Liver (tissue), 8 donors: ENCODE measurements at regions not wholly inside any gene's neighbourhood (a gene's known extent, or its start where the extent isn't known, plus 50 kb on each side); places are given as distances from the start of the nearest gene placed in this dataset.

ENCODE experiments used
- DNase-seq: peaks from one replicate; pipeline ENCODE4 v3.0.0-alpha.2; 2017; ENCODE audit warnings: low spot score
- H3K27ac ChIP-seq, 2 donors: one replicate each; pipeline ENCODE4 v1.7.0; 2013; ENCODE audit warnings: inconsistent platforms in 2 of 2, low read length in 2 of 2, control low read depth in 1 of 2, low read depth in 1 of 2, mild to moderate bottlenecking in 1 of 2
- H3K27me3 ChIP-seq, 4 donors: one replicate each; pipeline versions ENCODE4 v1.6.1 to v1.7.0; 2013; ENCODE audit warnings: low read length in 3 of 4, inconsistent platforms in 1 of 4, mild to moderate bottlenecking in 1 of 4, moderate library complexity in 1 of 4; ENCODE audit not compliant: control insufficient read depth in 4 of 4, insufficient read depth in 4 of 4
- H3K36me3 ChIP-seq, 4 donors: one replicate each; pipeline versions ENCODE4 v1.6.1 to v1.7.0; 2013; ENCODE audit warnings: low read length in 3 of 4, mild to moderate bottlenecking in 3 of 4, low read depth in 1 of 4, moderate library complexity in 1 of 4; ENCODE audit not compliant: control insufficient read depth in 4 of 4, insufficient read depth in 3 of 4
- H3K4me1 ChIP-seq, 4 donors: one replicate each; pipeline versions ENCODE4 v1.6.1 to v1.7.0; 2013; ENCODE audit warnings: low read length in 3 of 4, mild to moderate bottlenecking in 3 of 4, moderate library complexity in 1 of 4; ENCODE audit not compliant: control insufficient read depth in 4 of 4, insufficient read depth in 4 of 4
- H3K4me3 ChIP-seq, 3 donors: one replicate each; pipeline versions ENCODE4 v1.6.1 to v1.7.0; 2013; ENCODE audit warnings: low read length in 3 of 3, control low read depth in 1 of 3, low read depth in 1 of 3, mild to moderate bottlenecking in 1 of 3
- H3K9ac ChIP-seq, 2 donors: one replicate each; pipeline ENCODE4 v1.7.0; 2013; ENCODE audit warnings: low read length in 2 of 2, mild to moderate bottlenecking in 2 of 2, moderate library complexity in 2 of 2, control low read depth in 1 of 2, low read depth in 1 of 2
- H3K9me3 ChIP-seq, 4 donors: one replicate each; pipeline versions ENCODE4 v1.6.1 to v1.7.0; 2013; ENCODE audit warnings: low read length in 3 of 4; ENCODE audit not compliant: control insufficient read depth in 4 of 4
- ATF3 ChIP-seq: IDR thresholded peaks from 2 replicates; pipeline ENCODE4 v1.6.1; 2016; ENCODE audit warnings: antibody characterized with exemption
- CTCF ChIP-seq: fragments of 150-350 bp; IDR thresholded peaks from 2 replicates; pipeline ENCODE4 v1.5.1; 2017; ENCODE audit warnings: improper control_type of control experiment, low read depth, low read length; ENCODE audit not compliant: missing input control
- EGR1 ChIP-seq, 2 donors: IDR thresholded peaks; 2 replicates each; pipeline ENCODE4 v1.6.1; 2016 to 2018; ENCODE audit warnings: antibody characterized with exemption in 2 of 2, low read depth in 2 of 2
- FOXA1 ChIP-seq: IDR thresholded peaks from 2 replicates; pipeline ENCODE4 v1.6.1; 2016; ENCODE audit warnings: antibody characterized with exemption
- FOXA2 ChIP-seq: IDR thresholded peaks from 2 replicates; pipeline ENCODE4 v1.6.1; 2016; ENCODE audit warnings: antibody characterized with exemption
- GABPA ChIP-seq, 2 donors: IDR thresholded peaks in 1 of 2; conservative IDR thresholded peaks in 1 of 2; 2 replicates each; pipeline ENCODE4 v1.6.1; 2016; ENCODE audit warnings: antibody characterized with exemption in 2 of 2, mild to moderate bottlenecking in 1 of 2, moderate library complexity in 1 of 2
- HNF4A ChIP-seq, 2 donors: conservative IDR thresholded peaks; 2 replicates each; pipeline ENCODE4 v1.6.1; 2016; ENCODE audit warnings: antibody characterized with exemption in 2 of 2, mild to moderate bottlenecking in 2 of 2
- HNF4G ChIP-seq: IDR thresholded peaks from 2 replicates; pipeline ENCODE4 v1.6.1; 2016; ENCODE audit warnings: antibody characterized with exemption
- JUND ChIP-seq, 2 donors: IDR thresholded peaks; 2 replicates each; pipeline ENCODE4 v1.6.1; 2016; ENCODE audit warnings: antibody characterized with exemption in 2 of 2
- MAX ChIP-seq: IDR thresholded peaks from 2 replicates; pipeline ENCODE4 v1.6.1; 2016; ENCODE audit warnings: antibody characterized with exemption
- NR2F2 ChIP-seq: IDR thresholded peaks from 2 replicates; pipeline ENCODE4 v1.6.1; 2016; ENCODE audit warnings: antibody characterized with exemption
- RAD21 ChIP-seq, 2 donors: IDR thresholded peaks; 2 replicates each; pipeline ENCODE4 v1.6.1; 2016; ENCODE audit warnings: antibody characterized with exemption in 2 of 2, mild to moderate bottlenecking in 2 of 2
- REST ChIP-seq: IDR thresholded peaks from 2 replicates; pipeline ENCODE4 v1.6.1; 2016; ENCODE audit warnings: antibody characterized with exemption, mild to moderate bottlenecking
- RXRA ChIP-seq, 2 donors: IDR thresholded peaks; 2 replicates each; pipeline ENCODE4 v1.6.1; 2017 to 2018; ENCODE audit warnings: antibody characterized with exemption in 2 of 2, mild to moderate bottlenecking in 1 of 2
- SP1 ChIP-seq: IDR thresholded peaks from 2 replicates; pipeline ENCODE4 v1.6.1; 2018; ENCODE audit warnings: antibody characterized with exemption, mild to moderate bottlenecking
- TAF1 ChIP-seq: conservative IDR thresholded peaks from 2 replicates; pipeline ENCODE4 v1.6.1; 2016; ENCODE audit warnings: antibody characterized with exemption, mild to moderate bottlenecking
- YY1 ChIP-seq: IDR thresholded peaks from 2 replicates; pipeline ENCODE4 v1.6.1; 2016; ENCODE audit warnings: antibody characterized with exemption, mild to moderate bottlenecking
- ZBTB33 ChIP-seq: IDR thresholded peaks from 2 replicates; pipeline ENCODE4 v1.6.1; 2016; ENCODE audit warnings: antibody characterized with exemption
- WGBS: extraction: QIAGEN DNeasy Blood & Tissue Kit; methylation state at CpG from one replicate; pipeline ENCODE4 v1.1.7; 2013; 5-methylcytosine and 5-hydroxymethylcytosine counted together
- donor health status: healthy.
- donor health status: healthy.
- donor health status: healthy.
- donor health status: healthy.
- donor health status: healthy.

- WGBS = 65% methylated on average over 3 of the region's 3 CpGs
- no peaks in the 10 kb centered on the region for H3K9me3 ChIP-seq
- no peak overlapping the region for H3K9ac ChIP-seq
- H3K27me3 ChIP-seq = no peaks in the 10 kb centered on the region
- no peak for TF ChIP-seq HNF4A (conservative IDR thresholded peaks at IDR 0.05)
- no peak for TF ChIP-seq ATF3
- H3K4me1 ChIP-seq = no peaks in the 10 kb centered on the region
- no peak overlapping the region for H3K4me3 ChIP-seq
- no peak for DNase-seq
- no peaks in the 10 kb centered on the region for H3K36me3 ChIP-seq
- no peak overlapping the region for H3K27ac ChIP-seq
These were observed 102.4 kb downstream of the TMCO5A start for GRCh38 chr15:38036790-38037338.

GRCh38 chr15:38038659-38039442, 104.4 kb downstream of the TMCO5A start:
- no peak overlapping the region for H3K4me3 ChIP-seq
- no peaks in the 10 kb centered on the region for H3K27me3 ChIP-seq
- WGBS = 81% methylated on average over 4 of the region's 4 CpGs
- H3K36me3 ChIP-seq = no peaks in the 10 kb centered on the region
- H3K4me1 ChIP-seq = peaks cover 0 to 2% (median 0%) of the 10 kb centered on the region in 4 donors
- no peak overlapping the region for H3K9ac ChIP-seq
- no peaks in the 10 kb centered on the region for H3K9me3 ChIP-seq
- TF ChIP-seq RXRA (IDR thresholded peaks at IDR 0.05) (no peak), REST (no peak), YY1 (no peak), HNF4A (conservative IDR thresholded peaks at IDR 0.05) (no peak), MAX (no peak), GABPA (IDR thresholded peaks at IDR 0.05 in 1 of 2, conservative IDR thresholded peaks at IDR 0.05 in 1 of 2) (no peak), CTCF (no peak), FOXA2 (no peak), JUND (IDR thresholded peaks at IDR 0.05) (no peak), HNF4G (no peak), RAD21 (IDR thresholded peaks at IDR 0.05) (no peak), NR2F2 (no peak), ZBTB33 (no peak), ATF3 (no peak), TAF1 (no peak), FOXA1 (no peak), SP1 (no peak), EGR1 (IDR thresholded peaks at IDR 0.05; ENCODE audit: low read depth in 2 of 2) (no peak)
- H3K27ac ChIP-seq = no peak overlapping the region
- DNase-seq = no peak
